ENCODE measurements at regions not wholly inside any gene's neighbourhood (a gene's known extent, or its start where the extent isn't known, plus 50 kb on each side); places are given as distances from the start of the nearest gene placed in this dataset.

DNA sequence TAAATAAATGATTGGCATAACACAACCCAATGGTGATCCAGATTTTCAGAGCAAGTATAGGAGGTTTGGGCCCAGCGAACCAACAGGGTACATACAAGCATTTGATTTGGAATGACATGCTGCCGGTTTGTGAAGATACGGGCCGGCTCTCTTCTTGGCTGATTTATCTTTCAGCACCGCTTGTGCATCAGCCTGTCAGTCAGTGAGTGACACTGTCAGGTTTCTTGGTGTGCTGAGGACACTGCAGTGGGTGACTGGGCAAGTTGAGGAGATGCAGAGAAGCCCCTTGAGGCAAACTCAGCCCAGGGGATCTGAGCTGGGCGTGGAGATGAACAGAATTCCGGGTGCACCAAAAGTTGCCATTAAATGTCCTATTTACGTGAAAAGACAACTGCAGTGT, 194.5 kb downstream of the SNX10 start:
- Histone ChIP-seq H4K12ac (ENCODE audit: low read depth, low read length) (no peak overlapping the region), H4K91ac (ENCODE audit: low read depth, low read length) (no peak overlapping the region), H3K4ac (ENCODE audit: low read depth, low read length) (no peak overlapping the region), H2AK5ac (ENCODE audit: low read length) (no peak overlapping the region), H3K27ac (ENCODE audit: low read depth, low read length) (no peak overlapping the region), H3K9ac (ENCODE audit: low read length) (no peak overlapping the region), H3K27me3 (ENCODE audit: insufficient read depth, low read length) (no peaks in the 10 kb centered on the region), H2BK120ac (ENCODE audit: insufficient read depth, low read length, poor library complexity) (no peak overlapping the region), H3K4me2 (ENCODE audit: low read length) (no peak overlapping the region), H3K79me1 (ENCODE audit: low read length) (no peaks in the 10 kb centered on the region), H3K4me3 (ENCODE audit: low read depth, low read length) (no peak overlapping the region), H2AFZ (ENCODE audit: insufficient read depth, low read length, poor library complexity) (no peak overlapping the region), H3K36me3 (ENCODE audit: control insufficient read depth in 1 of 2, insufficient read depth in 2 of 2, low read length in 2 of 2) (no peaks in the 10 kb centered on the region), H3K9me3 (ENCODE audit: insufficient read depth, low read depth, low read length) (peaks cover 3% of the 10 kb centered on the region), H3K14ac (ENCODE audit: low read length) (no peak overlapping the region), H3K79me2 (ENCODE audit: control insufficient read depth, insufficient read depth, low read length, poor library complexity) (no peaks in the 10 kb centered on the region), H4K8ac (ENCODE audit: low read depth, low read length) (no peak overlapping the region), H3K23ac (ENCODE audit: low read length) (no peak overlapping the region), H2BK5ac (ENCODE audit: low read depth, low read length, poor library complexity) (no peak overlapping the region), H2BK12ac (ENCODE audit: low read length) (no peak overlapping the region), H3K18ac (ENCODE audit: low read length) (no peak overlapping the region), H3K4me1 (ENCODE audit: control insufficient read depth in 1 of 2, insufficient read depth in 2 of 2, low read length in 2 of 2) (no peaks in the 10 kb centered on the region)
- no CpG with 5 or more reads among the region's 8 CpGs for WGBS (ENCODE audit: extremely low coverage, insufficient coverage, insufficient read length)
- DNase-seq, result no peak

DNA sequence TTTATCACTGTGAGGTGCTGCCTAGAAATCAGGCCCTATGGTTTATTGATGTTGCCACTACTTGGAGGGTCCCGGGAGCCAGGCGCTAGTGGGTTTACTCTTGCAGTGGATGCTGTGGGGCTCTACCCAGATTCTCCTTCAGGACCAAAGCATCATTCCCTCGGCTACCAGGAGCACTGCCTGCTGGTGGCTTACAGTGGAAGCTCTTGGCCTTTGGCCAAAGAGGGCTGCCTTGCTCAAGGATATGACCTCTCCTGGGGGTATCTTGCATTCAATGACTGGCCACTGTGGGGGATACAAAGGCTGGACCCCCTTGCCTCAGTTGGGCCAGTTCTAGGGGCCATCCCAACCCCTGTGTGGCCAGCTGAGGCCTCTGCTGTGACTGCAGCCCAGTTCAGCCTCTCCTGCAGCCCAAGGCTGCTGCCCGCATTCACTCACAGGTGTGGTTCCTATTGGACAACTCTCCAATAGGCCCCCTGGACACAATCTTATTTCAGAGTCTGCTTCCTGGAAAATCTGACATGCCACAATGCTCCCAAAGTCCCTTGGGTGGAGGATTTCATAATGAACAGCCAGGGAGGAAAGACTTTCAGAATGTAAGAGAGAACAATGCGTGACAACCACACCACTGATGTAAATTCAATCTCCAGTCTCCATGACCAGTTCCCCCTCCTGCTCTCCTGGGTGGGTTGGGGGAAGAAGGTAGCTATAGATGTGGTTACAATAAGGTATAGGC, 196.3 kb downstream of the SNX10 start:
- H3K79me1 ChIP-seq (ENCODE audit: low read length), result no peaks in the 10 kb centered on the region
- H2BK12ac ChIP-seq (ENCODE audit: low read length), result no peak overlapping the region
- no peak overlapping the region for H2AFZ ChIP-seq (ENCODE audit: insufficient read depth, low read length, poor library complexity)
- no peak overlapping the region for H2BK5ac ChIP-seq (ENCODE audit: low read depth, low read length, poor library complexity)
- no peaks in the 10 kb centered on the region for H3K79me2 ChIP-seq (ENCODE audit: control insufficient read depth, insufficient read depth, low read length, poor library complexity)
- no peak overlapping the region for H2AK5ac ChIP-seq (ENCODE audit: low read length)
- no peak overlapping the region for H3K4me3 ChIP-seq (ENCODE audit: low read depth, low read length)
- H3K27ac ChIP-seq (ENCODE audit: low read depth, low read length), result no peak overlapping the region
- no peak overlapping the region for H3K18ac ChIP-seq (ENCODE audit: low read length)
- no peak overlapping the region for H4K12ac ChIP-seq (ENCODE audit: low read depth, low read length)
- DNase-seq, result no peak
- H3K36me3 ChIP-seq (ENCODE audit: control insufficient read depth in 1 of 2, insufficient read depth in 2 of 2, low read length in 2 of 2), result no peaks in the 10 kb centered on the region
- H2BK120ac ChIP-seq (ENCODE audit: insufficient read depth, low read length, poor library complexity), result no peak overlapping the region
- H3K4me1 ChIP-seq (ENCODE audit: control insufficient read depth in 1 of 2, insufficient read depth in 2 of 2, low read length in 2 of 2), result no peaks in the 10 kb centered on the region
- no peak overlapping the region for H3K9ac ChIP-seq (ENCODE audit: low read length)
- no peak overlapping the region for H4K91ac ChIP-seq (ENCODE audit: low read depth, low read length)
- no peaks in the 10 kb centered on the region for H3K27me3 ChIP-seq (ENCODE audit: insufficient read depth, low read length)
- H3K4ac ChIP-seq (ENCODE audit: low read depth, low read length), result no peak overlapping the region
- no peak overlapping the region for H3K4me2 ChIP-seq (ENCODE audit: low read length)
- WGBS (ENCODE audit: extremely low coverage, insufficient coverage, insufficient read length), result no CpG with 5 or more reads among the region's 5 CpGs
- no peak overlapping the region for H3K14ac ChIP-seq (ENCODE audit: low read length)
- peaks cover 3% of the 10 kb centered on the region for H3K9me3 ChIP-seq (ENCODE audit: insufficient read depth, low read depth, low read length)
- H4K8ac ChIP-seq (ENCODE audit: low read depth, low read length), result no peak overlapping the region
- no peak overlapping the region for H3K23ac ChIP-seq (ENCODE audit: low read length)

DNA sequence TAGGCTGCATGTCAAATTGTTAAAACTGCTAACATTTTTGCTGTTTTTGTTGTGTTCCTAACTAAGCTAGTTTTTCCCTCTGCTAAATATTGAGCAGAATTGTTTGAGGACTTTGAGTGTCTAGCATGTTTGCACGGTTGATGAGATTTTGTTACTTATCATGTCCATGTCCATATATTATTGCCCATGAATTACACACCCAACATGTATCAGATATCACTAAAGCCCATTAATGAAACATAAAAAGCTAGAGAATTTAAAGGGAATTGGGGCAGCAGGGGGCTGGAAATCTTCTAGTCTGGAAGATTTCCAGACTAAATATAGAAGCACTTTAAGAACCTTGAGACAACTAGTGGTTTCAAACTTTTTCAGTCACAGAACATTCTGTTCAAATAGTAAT, 197.7 kb downstream of the SNX10 start:
- WGBS (ENCODE audit: extremely low coverage, insufficient coverage, insufficient read length), result no CpG with 5 or more reads among the region's 1 CpG
- Histone ChIP-seq H3K4me3 (ENCODE audit: low read depth, low read length) (no peak overlapping the region), H4K12ac (ENCODE audit: low read depth, low read length) (no peak overlapping the region)

DNA sequence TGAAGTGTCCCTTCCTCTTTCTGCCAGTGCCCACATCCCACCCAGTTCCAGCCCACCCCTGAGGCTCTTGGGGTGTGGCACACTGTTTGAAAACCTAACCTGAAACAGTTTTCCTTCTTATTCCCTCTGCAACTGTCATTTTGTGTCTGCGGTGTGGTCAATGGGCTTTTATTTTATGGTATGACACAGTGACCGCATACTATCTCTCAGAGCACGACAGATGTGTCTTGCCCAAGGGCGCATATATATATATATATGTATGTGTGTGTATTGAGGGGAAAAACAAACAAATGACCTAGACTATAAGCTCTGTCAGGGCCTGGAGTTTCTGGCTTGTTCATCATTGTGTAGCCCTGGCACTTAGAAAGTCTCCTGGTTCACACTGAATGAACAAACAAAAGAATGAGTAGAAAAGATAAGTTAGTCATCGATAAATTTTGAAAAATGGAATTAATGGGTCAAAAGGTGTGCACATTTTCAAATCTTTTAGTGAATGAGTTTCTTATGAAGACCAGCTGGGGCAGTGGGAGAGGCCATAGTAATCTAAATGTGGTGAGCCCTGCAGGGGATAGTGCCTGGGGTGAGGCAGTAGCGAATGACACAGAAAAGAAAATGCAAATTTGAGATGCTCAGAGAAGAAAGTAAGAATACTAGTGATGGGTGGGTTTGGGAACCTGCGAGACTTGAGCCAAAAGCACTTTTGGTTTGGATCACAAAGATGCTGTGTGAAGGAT, 198.4 kb downstream of the SNX10 start:
- H3K4me1 ChIP-seq (ENCODE audit: control insufficient read depth in 1 of 2, insufficient read depth in 2 of 2, low read length in 2 of 2), result no peaks in the 10 kb centered on the region
- no CpG with 5 or more reads among the region's 7 CpGs for WGBS (ENCODE audit: extremely low coverage, insufficient coverage, insufficient read length)
- no peak overlapping the region for H3K14ac ChIP-seq (ENCODE audit: low read length)
- H3K4ac ChIP-seq (ENCODE audit: low read depth, low read length), result no peak overlapping the region
- no peak overlapping the region for H4K12ac ChIP-seq (ENCODE audit: low read depth, low read length)
- H4K8ac ChIP-seq (ENCODE audit: low read depth, low read length), result no peak overlapping the region
- no peak for DNase-seq
- no peaks in the 10 kb centered on the region for H3K79me1 ChIP-seq (ENCODE audit: low read length)
- no peak overlapping the region for H2BK5ac ChIP-seq (ENCODE audit: low read depth, low read length, poor library complexity)
- H3K27me3 ChIP-seq (ENCODE audit: insufficient read depth, low read length), result no peaks in the 10 kb centered on the region
- H3K23ac ChIP-seq (ENCODE audit: low read length), result no peak overlapping the region
- no peak overlapping the region for H3K9ac ChIP-seq (ENCODE audit: low read length)
- H3K9me3 ChIP-seq (ENCODE audit: insufficient read depth, low read depth, low read length), result peaks cover 3% of the 10 kb centered on the region
- H2BK12ac ChIP-seq (ENCODE audit: low read length), result no peak overlapping the region
- H3K27ac ChIP-seq (ENCODE audit: low read depth, low read length), result no peak overlapping the region
- no peak overlapping the region for H4K91ac ChIP-seq (ENCODE audit: low read depth, low read length)
- no peaks in the 10 kb centered on the region for H3K79me2 ChIP-seq (ENCODE audit: control insufficient read depth, insufficient read depth, low read length, poor library complexity)
- H3K36me3 ChIP-seq (ENCODE audit: control insufficient read depth in 1 of 2, insufficient read depth in 2 of 2, low read length in 2 of 2), result no peaks in the 10 kb centered on the region
- H3K18ac ChIP-seq (ENCODE audit: low read length), result no peak overlapping the region
- no peak overlapping the region for H3K4me3 ChIP-seq (ENCODE audit: low read depth, low read length)
- no peak overlapping the region for H2AFZ ChIP-seq (ENCODE audit: insufficient read depth, low read length, poor library complexity)
- H2BK120ac ChIP-seq (ENCODE audit: insufficient read depth, low read length, poor library complexity), result no peak overlapping the region
- no peak overlapping the region for H2AK5ac ChIP-seq (ENCODE audit: low read length)
- no peak overlapping the region for H3K4me2 ChIP-seq (ENCODE audit: low read length)

More for the DNA sequence above, 197.7 kb downstream of the SNX10 start:
- Histone ChIP-seq H2AFZ (ENCODE audit: insufficient read depth, low read length, poor library complexity) (no peak overlapping the region), H2BK120ac (ENCODE audit: insufficient read depth, low read length, poor library complexity) (no peak overlapping the region), H3K9ac (ENCODE audit: low read length) (no peak overlapping the region), H3K18ac (ENCODE audit: low read length) (no peak overlapping the region), H3K4me2 (ENCODE audit: low read length) (no peak overlapping the region), H3K79me1 (ENCODE audit: low read length) (no peaks in the 10 kb centered on the region), H3K23ac (ENCODE audit: low read length) (no peak overlapping the region), H3K9me3 (ENCODE audit: insufficient read depth, low read depth, low read length) (peaks cover 3% of the 10 kb centered on the region), H3K4me1 (ENCODE audit: control insufficient read depth in 1 of 2, insufficient read depth in 2 of 2, low read length in 2 of 2) (no peaks in the 10 kb centered on the region), H4K8ac (ENCODE audit: low read depth, low read length) (no peak overlapping the region), H3K14ac (ENCODE audit: low read length) (no peak overlapping the region), H2BK12ac (ENCODE audit: low read length) (no peak overlapping the region), H2BK5ac (ENCODE audit: low read depth, low read length, poor library complexity) (no peak overlapping the region), H3K27ac (ENCODE audit: low read depth, low read length) (no peak overlapping the region), H3K36me3 (ENCODE audit: control insufficient read depth in 1 of 2, insufficient read depth in 2 of 2, low read length in 2 of 2) (no peaks in the 10 kb centered on the region), H3K4ac (ENCODE audit: low read depth, low read length) (no peak overlapping the region), H3K79me2 (ENCODE audit: control insufficient read depth, insufficient read depth, low read length, poor library complexity) (no peaks in the 10 kb centered on the region), H2AK5ac (ENCODE audit: low read length) (no peak overlapping the region), H4K91ac (ENCODE audit: low read depth, low read length) (no peak overlapping the region), H3K27me3 (ENCODE audit: insufficient read depth, low read length) (no peaks in the 10 kb centered on the region)
- DNase-seq, result no peak

All from trophoblast cell (in vitro differentiated cells and primary cell).